HFF-Myc (cell line): ENCODE measurements at regions not wholly inside any gene's neighbourhood (a gene's known extent, or its start where the extent isn't known, plus 50 kb on each side); places are given as distances from the start of the nearest gene placed in this dataset.

Source experiments
- DNase-seq: peaks from one replicate; pipeline ENCODE4 v3.0.0-alpha.2; 2011; ENCODE audit warnings: low read depth; ENCODE audit errors: extremely low read depth
- H3K4me3 ChIP-seq: replicated peaks from 2 replicates; pipeline ENCODE4 v1.5.1; 2011; ENCODE audit warnings: low read depth, mild to moderate bottlenecking, control low read depth, low read length
- TF ChIP-seq, protein P1 (sequence below): IDR thresholded peaks from 2 replicates; pipeline ENCODE4 v1.5.1; 2012; ENCODE audit warnings: mild to moderate bottlenecking, low read depth, low read length, control low read depth; ENCODE audit errors: missing control alignments

DNA sequence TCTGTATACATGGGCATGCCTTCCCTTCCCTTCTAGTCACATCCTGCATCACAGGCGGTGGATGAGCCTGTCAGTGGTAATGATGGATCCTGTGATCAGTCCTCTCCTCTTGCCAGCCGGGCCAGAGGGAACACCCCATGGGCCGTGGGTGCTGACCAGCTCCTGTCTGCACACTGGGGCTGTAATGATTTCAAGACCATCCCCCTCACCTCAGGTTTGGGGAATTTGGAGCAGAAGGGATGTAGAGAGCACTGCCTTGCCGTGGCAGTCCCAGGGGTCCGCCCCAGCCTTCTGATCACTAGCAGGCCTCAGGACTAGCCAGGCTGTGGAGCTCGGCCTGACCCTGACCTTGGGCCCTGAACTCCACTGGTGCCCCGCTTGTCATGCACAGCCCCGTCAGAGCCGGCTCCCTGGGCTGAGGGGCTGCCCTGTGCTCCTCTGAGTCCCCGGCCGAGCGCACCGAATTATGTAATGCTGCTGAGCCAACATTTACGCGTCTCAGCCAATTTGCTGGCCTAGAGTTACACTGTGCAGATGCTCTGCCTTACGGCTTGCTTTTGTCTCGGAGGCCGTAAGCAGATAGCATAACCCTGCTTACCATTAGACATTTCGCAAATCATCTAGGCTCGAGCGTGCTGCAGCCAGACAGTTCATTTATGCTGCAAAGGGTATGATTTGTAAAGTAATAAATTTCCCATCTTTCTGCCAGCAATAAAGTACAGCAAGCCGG, 155.3 kb downstream of the MACROH2A1 start:
- DNase-seq: no peak
- no peak overlapping the region for H3K4me3 ChIP-seq
- TF ChIP-seq, protein P1, sequence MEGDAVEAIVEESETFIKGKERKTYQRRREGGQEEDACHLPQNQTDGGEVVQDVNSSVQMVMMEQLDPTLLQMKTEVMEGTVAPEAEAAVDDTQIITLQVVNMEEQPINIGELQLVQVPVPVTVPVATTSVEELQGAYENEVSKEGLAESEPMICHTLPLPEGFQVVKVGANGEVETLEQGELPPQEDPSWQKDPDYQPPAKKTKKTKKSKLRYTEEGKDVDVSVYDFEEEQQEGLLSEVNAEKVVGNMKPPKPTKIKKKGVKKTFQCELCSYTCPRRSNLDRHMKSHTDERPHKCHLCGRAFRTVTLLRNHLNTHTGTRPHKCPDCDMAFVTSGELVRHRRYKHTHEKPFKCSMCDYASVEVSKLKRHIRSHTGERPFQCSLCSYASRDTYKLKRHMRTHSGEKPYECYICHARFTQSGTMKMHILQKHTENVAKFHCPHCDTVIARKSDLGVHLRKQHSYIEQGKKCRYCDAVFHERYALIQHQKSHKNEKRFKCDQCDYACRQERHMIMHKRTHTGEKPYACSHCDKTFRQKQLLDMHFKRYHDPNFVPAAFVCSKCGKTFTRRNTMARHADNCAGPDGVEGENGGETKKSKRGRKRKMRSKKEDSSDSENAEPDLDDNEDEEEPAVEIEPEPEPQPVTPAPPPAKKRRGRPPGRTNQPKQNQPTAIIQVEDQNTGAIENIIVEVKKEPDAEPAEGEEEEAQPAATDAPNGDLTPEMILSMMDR: no peak

DNA sequence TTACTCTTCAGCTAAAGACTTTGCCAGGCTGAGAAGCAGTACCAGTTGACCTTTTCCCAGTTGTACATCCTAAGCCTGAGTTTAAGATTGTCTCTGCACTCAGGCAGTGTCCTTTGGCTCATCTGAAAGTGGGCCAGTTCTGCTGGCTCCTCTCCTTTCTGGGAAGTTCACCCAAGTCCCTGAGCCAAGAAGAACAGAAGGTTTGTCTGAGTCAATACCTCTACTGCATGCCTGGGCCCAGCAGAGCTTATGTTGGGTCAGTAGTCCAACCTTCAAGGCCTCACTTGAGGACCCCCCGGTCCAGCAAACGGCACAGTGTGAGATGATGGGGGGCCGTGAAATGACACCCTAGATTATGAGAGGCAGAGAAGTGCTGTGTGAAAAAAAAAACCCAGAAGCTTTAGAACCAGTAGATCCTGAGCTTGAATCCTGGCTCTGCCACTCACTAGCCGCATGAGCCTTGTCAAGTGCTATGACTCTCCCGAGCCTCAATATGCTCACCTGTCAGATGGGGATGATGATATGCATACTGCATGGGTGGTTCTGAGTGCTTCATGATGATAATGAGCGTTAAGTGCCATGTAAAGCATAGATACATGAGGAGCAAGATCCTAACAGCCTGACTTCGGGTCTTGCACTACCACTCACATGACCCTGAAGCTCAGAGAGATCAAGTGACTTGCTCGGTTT, 156.0 kb downstream of the MACROH2A1 start:
- no peak for DNase-seq
- no peak overlapping the region for H3K4me3 ChIP-seq
- TF ChIP-seq, protein P1: no peak

DNA sequence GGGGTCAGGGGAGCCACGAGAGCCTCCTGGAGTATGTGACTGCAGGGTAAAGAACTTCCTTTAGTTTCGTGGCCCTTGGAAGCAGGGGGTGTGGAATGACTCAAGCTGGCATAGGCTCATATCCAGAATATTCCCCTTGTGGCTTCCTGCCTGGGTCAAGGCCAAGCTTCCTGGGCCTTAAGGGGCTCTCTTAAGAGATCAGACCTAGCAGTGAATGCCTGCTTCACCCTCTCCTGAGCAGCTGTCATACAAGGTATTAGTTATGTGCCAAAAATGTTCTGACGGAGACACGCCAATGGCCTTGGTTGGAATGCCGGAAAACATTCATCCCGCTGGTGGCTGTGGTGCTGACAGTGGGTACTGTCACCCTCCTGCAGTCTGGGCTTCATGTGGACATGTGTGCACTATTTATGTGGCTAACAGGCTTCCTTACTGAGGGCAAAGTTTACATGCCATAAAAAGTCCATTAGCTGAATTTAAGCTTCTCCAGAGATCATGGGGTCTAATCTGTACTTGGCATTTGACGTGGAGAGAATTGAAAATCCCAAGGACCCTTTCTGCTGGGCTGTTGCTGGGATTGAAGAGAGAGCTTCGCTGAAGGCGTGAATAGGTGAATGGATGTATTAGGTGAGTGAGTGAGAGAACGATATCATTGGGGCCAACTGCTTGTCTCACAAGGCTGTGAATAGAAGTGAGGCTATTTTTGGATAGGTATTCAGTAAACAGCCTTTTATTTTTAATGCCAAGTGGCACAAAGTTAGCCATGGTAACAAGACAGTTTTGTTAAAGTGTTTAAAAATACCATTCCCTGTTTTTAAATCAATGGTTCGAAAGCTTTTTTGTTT, 156.8 kb downstream of the MACROH2A1 start:
- DNase-seq: no peak
- H3K4me3 ChIP-seq: no peak overlapping the region
- TF ChIP-seq, protein P1: no peak

DNA sequence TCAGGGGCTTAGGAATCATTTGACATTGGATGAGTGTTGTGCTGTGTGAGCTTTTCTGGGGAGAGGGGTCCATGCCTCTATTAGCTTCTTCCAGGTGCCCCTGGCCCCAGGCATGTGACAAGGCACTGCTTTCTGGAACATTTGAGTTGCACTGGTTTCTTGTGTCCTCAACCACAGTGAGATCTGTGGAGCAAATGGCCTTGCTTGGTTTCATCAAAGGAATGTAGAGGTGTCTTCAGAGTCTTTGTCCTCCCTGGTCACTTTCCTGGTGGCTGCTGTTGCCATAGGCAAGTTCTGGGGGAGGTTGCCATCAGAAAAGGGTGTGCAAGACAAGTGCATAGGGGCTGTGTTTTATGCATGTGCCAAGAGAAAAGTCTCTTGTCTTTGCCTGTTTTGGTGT, 157.5 kb downstream of the MACROH2A1 start:
- H3K4me3 ChIP-seq: no peak overlapping the region
- DNase-seq: no peak
- TF ChIP-seq, protein P1: no peak

DNA sequence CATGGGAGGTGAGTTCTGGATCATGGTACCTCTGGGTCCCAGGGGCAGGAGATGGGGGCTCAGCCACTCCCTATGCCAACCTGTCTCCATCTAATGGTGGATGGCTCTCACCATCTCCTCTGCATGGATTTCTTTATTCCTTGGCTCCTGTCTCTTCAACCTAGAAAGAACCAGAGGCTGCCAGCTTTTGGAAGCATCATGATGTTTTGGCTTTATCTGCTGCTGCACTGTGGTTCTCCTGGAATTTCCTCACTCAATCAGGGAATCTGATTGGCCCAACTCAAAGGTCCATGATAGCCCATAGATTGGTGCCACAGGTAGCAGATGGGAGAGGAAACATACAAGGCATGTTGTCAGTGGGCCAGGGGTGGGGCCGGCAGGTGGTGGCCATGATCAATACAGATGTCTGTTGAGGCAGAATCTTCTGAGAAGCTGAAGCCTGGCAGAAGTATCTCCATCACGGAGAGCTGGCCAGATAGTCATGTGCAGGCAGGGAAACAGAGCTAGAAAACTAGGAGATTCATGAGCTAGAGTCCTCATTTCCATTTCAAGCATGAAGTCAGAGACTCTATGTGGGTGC, 158.2 kb downstream of the MACROH2A1 start:
- DNase-seq: no peak
- H3K4me3 ChIP-seq: no peak overlapping the region
- TF ChIP-seq, protein P1: no peak

DNA sequence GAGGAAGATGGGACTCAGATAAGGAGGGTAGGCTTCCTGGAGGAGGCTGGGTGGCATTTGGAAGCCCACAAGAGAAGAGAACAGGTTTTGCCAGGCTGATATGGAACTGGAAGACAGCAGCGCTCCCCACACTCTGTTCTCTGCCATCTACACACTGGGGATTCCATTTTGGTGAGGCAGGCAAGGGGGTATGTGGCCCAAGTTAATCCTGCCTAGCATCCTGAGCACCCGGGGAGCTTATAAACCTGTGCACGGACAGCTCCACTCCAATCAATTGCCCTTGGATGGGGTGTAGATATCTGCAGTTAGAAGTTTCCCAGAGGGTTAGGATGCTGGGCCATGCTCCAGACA, 158.8 kb downstream of the MACROH2A1 start:
- DNase-seq: no peak
- TF ChIP-seq, protein P1: no peak
- no peak overlapping the region for H3K4me3 ChIP-seq
